Cardiac muscle cell (in vitro differentiated cells and primary cell): ENCODE measurements at regions not wholly inside any gene's neighbourhood (a gene's known extent, or its start where the extent isn't known, plus 50 kb on each side); places are given as distances from the start of the nearest gene placed in this dataset.

Source experiments
- DNase-seq, 2 donors: peaks; one replicate each; pipeline versions ENCODE4 v3.0.0 to v3.0.0-alpha.2; 2010 to 2017; ENCODE audit warnings: low read depth in 1 of 2, low spot score in 1 of 2
- H3K27ac ChIP-seq: fragments of 200-600 bp; sonication (generic); 2 replicates; pipeline ENCODE4 v1.5.1; 2016
- H3K27me3 ChIP-seq: fragments of 200-600 bp; sonication (generic); 2 replicates; pipeline ENCODE4 v1.6.0; 2016; ENCODE audit warnings: control low read depth
- H3K36me3 ChIP-seq: fragments of 200-600 bp; sonication (generic); 2 replicates; pipeline ENCODE4 v1.5.1; 2016; ENCODE audit warnings: control low read depth
- H3K4me1 ChIP-seq: fragments of 200-600 bp; sonication (generic); 2 replicates; pipeline ENCODE4 v1.8.1; 2017; ENCODE audit warnings: low read depth, mild to moderate bottlenecking, mixed run types
- H3K4me3 ChIP-seq: fragments of 200-600 bp; sonication (generic); 2 replicates; pipeline ENCODE4 v1.5.1; 2016; ENCODE audit warnings: mild to moderate bottlenecking
- H3K9me3 ChIP-seq: fragments of 200-600 bp; sonication (generic); 2 replicates; pipeline ENCODE4 v1.5.1; 2017; ENCODE audit warnings: low read depth, mild to moderate bottlenecking, control low read depth
- CTCF ChIP-seq: IDR thresholded peaks from 2 replicates; pipeline ENCODE4 v1.5.1; 2012; ENCODE audit warnings: low read depth, mild to moderate bottlenecking, low read length

GRCh38 chr5:53350991-53351770, 129.2 kb upstream of the FST start:
- Histone ChIP-seq H3K9me3 (no peaks in the 10 kb centered on the region), H3K27ac (no peak overlapping the region)
- peak in 1 of 2 donors; percentile 18 for DNase-seq

GRCh38 chr5:53355316-53355715, 125.1 kb upstream of the FST start:
- Histone ChIP-seq H3K9me3 (no peaks in the 10 kb centered on the region), H3K36me3 (no peaks in the 10 kb centered on the region), H3K27ac (no peak overlapping the region), H3K4me3 (no peak overlapping the region), H3K4me1 (no peaks in the 10 kb centered on the region), H3K27me3 (no peaks in the 10 kb centered on the region)
- no peak for TF ChIP-seq CTCF
- DNase-seq = no peak

More at GRCh38 chr5:53350991-53351770, 129.2 kb upstream of the FST start:
- Histone ChIP-seq H3K27me3 (no peaks in the 10 kb centered on the region), H3K4me1 (no peaks in the 10 kb centered on the region), H3K4me3 (no peak overlapping the region), H3K36me3 (no peaks in the 10 kb centered on the region)
- TF ChIP-seq CTCF = no peak

- H3K27ac ChIP-seq = no peak overlapping the region
- no peak for TF ChIP-seq CTCF
- DNase-seq = no peak
Observed at GRCh38 chr5:53355931-53356330, 124.5 kb upstream of the FST start.

GRCh38 chr5:53357439-53357838, 123.0 kb upstream of the FST start:
- DNase-seq = no peak
- H3K36me3 ChIP-seq = no peaks in the 10 kb centered on the region
- H3K4me3 ChIP-seq = no peak overlapping the region
- H3K27ac ChIP-seq = no peak overlapping the region
- H3K27me3 ChIP-seq = no peaks in the 10 kb centered on the region
- TF ChIP-seq CTCF = no peak
- H3K9me3 ChIP-seq = no peaks in the 10 kb centered on the region
- no peaks in the 10 kb centered on the region for H3K4me1 ChIP-seq

More at GRCh38 chr5:53355931-53356330, 124.5 kb upstream of the FST start:
- H3K9me3 ChIP-seq = no peaks in the 10 kb centered on the region
- H3K36me3 ChIP-seq = no peaks in the 10 kb centered on the region
- no peaks in the 10 kb centered on the region for H3K27me3 ChIP-seq
- H3K4me3 ChIP-seq = no peak overlapping the region
- no peaks in the 10 kb centered on the region for H3K4me1 ChIP-seq

- H3K27ac ChIP-seq = no peak overlapping the region
- no peak overlapping the region for H3K4me3 ChIP-seq
- H3K4me1 ChIP-seq = no peaks in the 10 kb centered on the region
- H3K36me3 ChIP-seq = no peaks in the 10 kb centered on the region
- DNase-seq = no peak
- H3K27me3 ChIP-seq = no peaks in the 10 kb centered on the region
- no peak for TF ChIP-seq CTCF
- no peaks in the 10 kb centered on the region for H3K9me3 ChIP-seq
Observed at GRCh38 chr5:53358794-53359193, 121.6 kb upstream of the FST start.
